ENCODE measurements at regions not wholly inside any gene's neighbourhood (a gene's known extent, or its start where the extent isn't known, plus 50 kb on each side); places are given as distances from the start of the nearest gene placed in this dataset.

DNA sequence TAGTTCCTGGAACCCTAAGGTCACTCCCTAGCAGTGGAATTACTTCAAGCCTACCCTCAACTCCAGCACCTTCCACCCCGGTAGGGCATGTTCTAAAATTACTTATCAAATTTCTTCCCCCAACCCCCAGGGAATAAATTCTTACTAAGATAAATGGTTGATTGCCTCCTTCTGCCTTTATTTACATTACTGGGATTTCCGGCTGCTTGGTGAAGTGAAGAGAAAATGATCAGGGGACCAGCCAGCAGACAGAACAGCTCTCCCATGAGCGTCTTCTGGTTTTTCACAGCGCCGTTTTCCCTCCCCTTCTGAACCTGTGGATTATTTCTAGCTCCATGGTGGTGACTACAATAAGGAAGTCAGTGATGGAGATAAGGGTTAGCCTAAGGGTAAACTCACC, 521.5 kb upstream of the PPP2R3A start:
- no peaks in the 10 kb centered on the region for H3K9me3 ChIP-seq
- no peak overlapping the region for H3K27ac ChIP-seq
- no peak for DNase-seq (ENCODE audit: extremely low spot score in 2 of 2)
- TF ChIP-seq POLR2A (IDR thresholded peaks at IDR 0.05) (no peak), POLR2AphosphoS5 (IDR thresholded peaks at IDR 0.05; ENCODE audit: insufficient read depth in 1 of 2, low read depth in 1 of 2) (no peak), CTCF (IDR thresholded peaks at IDR 0.05) (no peak)
- no peaks in the 10 kb centered on the region for H3K4me1 ChIP-seq
- H3K27me3 ChIP-seq, result no peaks in the 10 kb centered on the region
- H3K36me3 ChIP-seq, result no peaks in the 10 kb centered on the region
- intact Hi-C loops (cut with DNase I), result no loop called here
- H3K4me3 ChIP-seq, result no peak overlapping the region

- intact Hi-C loops (cut with DNase I), result no loop called here
- Histone ChIP-seq H3K27ac (no peak overlapping the region), H3K36me3 (no peaks in the 10 kb centered on the region), H3K4me3 (no peak overlapping the region), H3K27me3 (no peaks in the 10 kb centered on the region), H3K4me1 (no peaks in the 10 kb centered on the region), H3K9me3 (no peaks in the 10 kb centered on the region)
- no peak for TF ChIP-seq POLR2A (IDR thresholded peaks at IDR 0.05)
- TF ChIP-seq CTCF (IDR thresholded peaks at IDR 0.05), result no peak
- no peak for TF ChIP-seq POLR2AphosphoS5 (IDR thresholded peaks at IDR 0.05; ENCODE audit: insufficient read depth in 1 of 2, low read depth in 1 of 2)
- no peak for DNase-seq (ENCODE audit: extremely low spot score in 2 of 2)
These were observed 518.0 kb upstream of the PPP2R3A start for GRCh38 chr3:135447483-135447882.

- Histone ChIP-seq H3K9me3 (no peaks in the 10 kb centered on the region), H3K4me3 (no peak overlapping the region), H3K4me1 (no peaks in the 10 kb centered on the region), H3K27me3 (no peaks in the 10 kb centered on the region), H3K36me3 (no peaks in the 10 kb centered on the region), H3K27ac (no peak overlapping the region)
- DNase-seq (ENCODE audit: extremely low spot score in 2 of 2), result no peak
- TF ChIP-seq POLR2A (IDR thresholded peaks at IDR 0.05) (no peak), CTCF (IDR thresholded peaks at IDR 0.05) (no peak), POLR2AphosphoS5 (IDR thresholded peaks at IDR 0.05; ENCODE audit: insufficient read depth in 1 of 2, low read depth in 1 of 2) (no peak)
- intact Hi-C loops (cut with DNase I), result no loop called here
These were observed 517.0 kb upstream of the PPP2R3A start for GRCh38 chr3:135448520-135448919.

DNA sequence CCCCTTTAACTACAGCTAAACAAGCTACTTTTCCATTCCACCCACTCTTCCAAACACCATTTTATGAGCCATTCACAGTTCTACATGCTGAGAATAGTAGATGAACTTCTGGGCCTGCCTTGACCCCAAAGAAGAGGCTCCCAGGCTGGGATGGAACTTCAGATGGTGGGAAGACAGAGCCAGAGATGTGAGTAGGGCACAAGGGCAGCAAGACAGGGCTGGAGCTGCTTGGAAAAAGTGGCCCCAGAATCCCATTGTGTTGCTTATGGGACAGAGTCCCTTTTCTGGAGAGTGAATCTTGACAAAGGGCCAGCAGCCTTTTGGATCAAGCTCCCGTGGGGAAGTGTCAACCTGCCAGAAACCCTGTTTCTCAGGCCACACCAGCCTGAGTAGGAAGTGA, 516.5 kb upstream of the PPP2R3A start:
- no peak for TF ChIP-seq POLR2A (IDR thresholded peaks at IDR 0.05)
- no peak for TF ChIP-seq CTCF (IDR thresholded peaks at IDR 0.05)
- no peak for TF ChIP-seq POLR2AphosphoS5 (IDR thresholded peaks at IDR 0.05; ENCODE audit: insufficient read depth in 1 of 2, low read depth in 1 of 2)
- H3K36me3 ChIP-seq, result no peaks in the 10 kb centered on the region
- no peak for DNase-seq (ENCODE audit: extremely low spot score in 2 of 2)
- no peaks in the 10 kb centered on the region for H3K9me3 ChIP-seq
- no peaks in the 10 kb centered on the region for H3K4me1 ChIP-seq
- no peak overlapping the region for H3K4me3 ChIP-seq
- intact Hi-C loops (cut with DNase I), result no loop called here
- no peaks in the 10 kb centered on the region for H3K27me3 ChIP-seq
- H3K27ac ChIP-seq, result no peak overlapping the region

GRCh38 chr3:135451037-135451785, 514.3 kb upstream of the PPP2R3A start:
- DNase-seq (ENCODE audit: extremely low spot score in 2 of 2), result no peak
- no peaks in the 10 kb centered on the region for H3K9me3 ChIP-seq
- H3K36me3 ChIP-seq, result no peaks in the 10 kb centered on the region
- no peak overlapping the region for H3K4me3 ChIP-seq
- intact Hi-C loops (cut with DNase I), result no loop called here
- TF ChIP-seq POLR2AphosphoS5 (IDR thresholded peaks at IDR 0.05; ENCODE audit: insufficient read depth in 1 of 2, low read depth in 1 of 2) (no peak), CTCF (IDR thresholded peaks at IDR 0.05) (no peak), POLR2A (IDR thresholded peaks at IDR 0.05) (no peak)
- H3K27ac ChIP-seq, result no peak overlapping the region
- no peaks in the 10 kb centered on the region for H3K4me1 ChIP-seq
- no peaks in the 10 kb centered on the region for H3K27me3 ChIP-seq
